ENCODE measurements at regions not wholly inside any gene's neighbourhood (a gene's known extent, or its start where the extent isn't known, plus 50 kb on each side); places are given as distances from the start of the nearest gene placed in this dataset.

DNA sequence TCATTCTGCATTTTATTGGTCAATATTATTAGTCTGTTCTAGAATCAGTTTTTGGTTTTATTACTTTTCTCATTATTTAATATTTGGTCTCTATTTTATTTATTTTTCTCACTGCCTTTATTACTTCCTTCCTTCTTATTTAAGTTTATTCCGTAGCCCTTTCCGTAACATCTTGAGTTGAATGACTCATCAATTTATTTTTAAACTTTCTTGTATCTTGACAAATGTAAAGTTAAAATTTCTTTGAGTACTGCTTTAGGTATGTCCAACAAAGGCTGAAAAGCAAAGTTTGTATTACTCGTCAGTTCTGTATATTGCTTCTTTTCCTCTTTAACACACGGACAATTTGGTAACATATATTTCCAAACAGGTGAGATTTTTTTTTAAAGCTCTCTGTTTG is 192.0 kb downstream of the CD109 start:
- Histone ChIP-seq H3K27me3 (ENCODE audit: control insufficient read depth, low read length) (no peaks in the 10 kb centered on the region), H3K9me2 (replicated peaks; ENCODE audit: control insufficient read depth, low read length) (no peaks in the 10 kb centered on the region), H3K36me3 (ENCODE audit: control insufficient read depth, low read length) (no peaks in the 10 kb centered on the region), H3K4me3 (ENCODE audit: low read length) (no peak overlapping the region), H3K27ac (ENCODE audit: low read depth, low read length) (no peak overlapping the region), H3K79me2 (ENCODE audit: control insufficient read depth, low read length) (no peaks in the 10 kb centered on the region), H3K4me1 (ENCODE audit: control insufficient read depth, low read length) (no peaks in the 10 kb centered on the region), H3K9me3 (ENCODE audit: control insufficient read depth, insufficient read depth, low read length) (no peaks in the 10 kb centered on the region), H4K20me1 (ENCODE audit: control insufficient read depth, insufficient read depth, low read depth, low read length) (no peaks in the 10 kb centered on the region), H3K4me2 (ENCODE audit: low read length) (no peak overlapping the region), H3F3A (ENCODE audit: control insufficient read depth, insufficient read depth) (no peaks in the 10 kb centered on the region)
- TF ChIP-seq EZH2phosphoT487 (IDR thresholded peaks at IDR 0.05; ENCODE audit: borderline replicate concordance, low read length), result no peak
- TF ChIP-seq, protein P1, sequence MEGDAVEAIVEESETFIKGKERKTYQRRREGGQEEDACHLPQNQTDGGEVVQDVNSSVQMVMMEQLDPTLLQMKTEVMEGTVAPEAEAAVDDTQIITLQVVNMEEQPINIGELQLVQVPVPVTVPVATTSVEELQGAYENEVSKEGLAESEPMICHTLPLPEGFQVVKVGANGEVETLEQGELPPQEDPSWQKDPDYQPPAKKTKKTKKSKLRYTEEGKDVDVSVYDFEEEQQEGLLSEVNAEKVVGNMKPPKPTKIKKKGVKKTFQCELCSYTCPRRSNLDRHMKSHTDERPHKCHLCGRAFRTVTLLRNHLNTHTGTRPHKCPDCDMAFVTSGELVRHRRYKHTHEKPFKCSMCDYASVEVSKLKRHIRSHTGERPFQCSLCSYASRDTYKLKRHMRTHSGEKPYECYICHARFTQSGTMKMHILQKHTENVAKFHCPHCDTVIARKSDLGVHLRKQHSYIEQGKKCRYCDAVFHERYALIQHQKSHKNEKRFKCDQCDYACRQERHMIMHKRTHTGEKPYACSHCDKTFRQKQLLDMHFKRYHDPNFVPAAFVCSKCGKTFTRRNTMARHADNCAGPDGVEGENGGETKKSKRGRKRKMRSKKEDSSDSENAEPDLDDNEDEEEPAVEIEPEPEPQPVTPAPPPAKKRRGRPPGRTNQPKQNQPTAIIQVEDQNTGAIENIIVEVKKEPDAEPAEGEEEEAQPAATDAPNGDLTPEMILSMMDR (IDR thresholded peaks at IDR 0.05; ENCODE audit: low read depth, low read length, poor library complexity, severe bottlenecking), result no peak

DNA sequence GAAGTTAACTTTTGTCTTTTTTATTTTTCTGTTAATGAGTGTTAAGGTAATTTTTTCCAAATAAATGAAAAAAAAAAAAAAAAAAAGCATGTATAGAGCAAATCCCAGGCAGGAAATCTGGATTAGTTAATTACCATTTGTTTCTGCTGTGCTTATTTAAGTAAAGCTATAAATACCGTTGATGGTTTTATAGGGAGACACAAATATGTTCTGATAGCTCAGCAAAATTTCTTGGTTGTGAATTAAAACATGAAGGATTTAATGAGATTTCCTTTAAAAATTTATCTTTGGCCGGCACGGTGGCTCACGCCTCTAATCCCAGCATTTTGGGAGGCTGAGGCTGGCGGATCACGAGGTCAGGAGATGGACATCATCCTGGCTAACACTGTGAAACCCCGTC is 189.4 kb downstream of the CD109 start:
- Histone ChIP-seq H4K20me1 (ENCODE audit: control insufficient read depth, insufficient read depth, low read depth, low read length) (no peaks in the 10 kb centered on the region), H3K27me3 (ENCODE audit: control insufficient read depth, low read length) (no peaks in the 10 kb centered on the region), H3K27ac (ENCODE audit: low read depth, low read length) (no peak overlapping the region), H3K36me3 (ENCODE audit: control insufficient read depth, low read length) (no peaks in the 10 kb centered on the region), H3K79me2 (ENCODE audit: control insufficient read depth, low read length) (no peaks in the 10 kb centered on the region), H3K9me2 (replicated peaks; ENCODE audit: control insufficient read depth, low read length) (no peaks in the 10 kb centered on the region), H3K4me3 (ENCODE audit: low read length) (no peak overlapping the region), H3F3A (ENCODE audit: control insufficient read depth, insufficient read depth) (no peaks in the 10 kb centered on the region), H3K4me1 (ENCODE audit: control insufficient read depth, low read length) (no peaks in the 10 kb centered on the region), H3K9me3 (ENCODE audit: control insufficient read depth, insufficient read depth, low read length) (no peaks in the 10 kb centered on the region), H3K4me2 (ENCODE audit: low read length) (no peak overlapping the region)
- TF ChIP-seq, protein P1 (IDR thresholded peaks at IDR 0.05; ENCODE audit: low read depth, low read length, poor library complexity, severe bottlenecking), result no peak
- no peak for TF ChIP-seq EZH2phosphoT487 (IDR thresholded peaks at IDR 0.05; ENCODE audit: borderline replicate concordance, low read length)

DNA sequence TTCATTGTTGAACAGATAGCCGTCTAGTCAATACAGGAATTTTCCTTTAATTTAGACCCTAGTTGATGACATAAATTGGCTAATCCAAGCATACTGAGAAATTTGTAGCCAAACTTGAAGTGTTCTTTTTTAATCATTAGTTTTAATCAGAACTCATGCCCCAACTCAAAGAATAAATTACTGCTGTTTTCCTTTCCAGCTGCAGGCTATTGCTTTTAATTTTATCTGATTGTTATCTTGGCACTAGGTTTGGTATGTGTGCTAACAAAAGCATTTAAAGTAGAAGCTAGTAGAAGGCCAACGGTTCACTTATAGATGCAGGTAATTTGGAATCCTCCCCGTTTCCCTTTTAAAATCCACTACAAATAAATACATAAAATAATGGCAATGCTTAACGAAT is 188.5 kb downstream of the CD109 start:
- H3K4me3 ChIP-seq (ENCODE audit: low read length), result no peak overlapping the region
- no peaks in the 10 kb centered on the region for H3K9me3 ChIP-seq (ENCODE audit: control insufficient read depth, insufficient read depth, low read length)
- H3K36me3 ChIP-seq (ENCODE audit: control insufficient read depth, low read length), result no peaks in the 10 kb centered on the region
- H3K4me1 ChIP-seq (ENCODE audit: control insufficient read depth, low read length), result no peaks in the 10 kb centered on the region
- H3K27ac ChIP-seq (ENCODE audit: low read depth, low read length), result no peak overlapping the region
- H3K9me2 ChIP-seq (replicated peaks; ENCODE audit: control insufficient read depth, low read length), result no peaks in the 10 kb centered on the region
- no peak for TF ChIP-seq EZH2phosphoT487 (IDR thresholded peaks at IDR 0.05; ENCODE audit: borderline replicate concordance, low read length)
- TF ChIP-seq, protein P1 (IDR thresholded peaks at IDR 0.05; ENCODE audit: low read depth, low read length, poor library complexity, severe bottlenecking), result no peak
- no peaks in the 10 kb centered on the region for H3F3A ChIP-seq (ENCODE audit: control insufficient read depth, insufficient read depth)
- no peaks in the 10 kb centered on the region for H3K27me3 ChIP-seq (ENCODE audit: control insufficient read depth, low read length)
- H3K4me2 ChIP-seq (ENCODE audit: low read length), result no peak overlapping the region
- no peaks in the 10 kb centered on the region for H4K20me1 ChIP-seq (ENCODE audit: control insufficient read depth, insufficient read depth, low read depth, low read length)
- no peaks in the 10 kb centered on the region for H3K79me2 ChIP-seq (ENCODE audit: control insufficient read depth, low read length)
